LNCAP (cell line): ENCODE measurements at regions not wholly inside any gene's neighbourhood (a gene's known extent, or its start where the extent isn't known, plus 50 kb on each side); places are given as distances from the start of the nearest gene placed in this dataset.

Experiments
- TF ChIP-seq, protein P1 (sequence below): fragments of 450-650 bp; IDR thresholded peaks from 2 replicates; pipeline ENCODE4 v1.5.1; 2017; ENCODE audit warnings: mild to moderate bottlenecking

DNA sequence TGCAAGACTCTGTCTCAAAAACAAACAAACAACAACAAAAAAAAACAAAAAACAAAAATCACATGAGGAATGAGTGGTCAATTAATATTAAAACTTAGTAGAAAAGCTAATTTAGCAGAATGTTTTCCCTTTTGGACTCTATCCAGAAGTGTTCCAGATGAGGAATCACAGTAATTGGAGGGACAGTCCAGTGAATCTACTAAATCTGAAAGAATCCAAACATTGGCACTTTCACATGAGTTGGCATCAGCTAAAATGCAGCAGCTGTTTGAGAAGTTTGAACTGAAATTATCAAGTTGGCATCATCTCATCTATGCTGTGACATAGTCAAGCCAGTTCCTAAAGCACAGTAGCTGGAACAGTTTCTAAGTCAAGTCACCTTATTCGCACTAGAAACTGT is 367.8 kb downstream of the PPP1R3A start:
- TF ChIP-seq, protein P1, sequence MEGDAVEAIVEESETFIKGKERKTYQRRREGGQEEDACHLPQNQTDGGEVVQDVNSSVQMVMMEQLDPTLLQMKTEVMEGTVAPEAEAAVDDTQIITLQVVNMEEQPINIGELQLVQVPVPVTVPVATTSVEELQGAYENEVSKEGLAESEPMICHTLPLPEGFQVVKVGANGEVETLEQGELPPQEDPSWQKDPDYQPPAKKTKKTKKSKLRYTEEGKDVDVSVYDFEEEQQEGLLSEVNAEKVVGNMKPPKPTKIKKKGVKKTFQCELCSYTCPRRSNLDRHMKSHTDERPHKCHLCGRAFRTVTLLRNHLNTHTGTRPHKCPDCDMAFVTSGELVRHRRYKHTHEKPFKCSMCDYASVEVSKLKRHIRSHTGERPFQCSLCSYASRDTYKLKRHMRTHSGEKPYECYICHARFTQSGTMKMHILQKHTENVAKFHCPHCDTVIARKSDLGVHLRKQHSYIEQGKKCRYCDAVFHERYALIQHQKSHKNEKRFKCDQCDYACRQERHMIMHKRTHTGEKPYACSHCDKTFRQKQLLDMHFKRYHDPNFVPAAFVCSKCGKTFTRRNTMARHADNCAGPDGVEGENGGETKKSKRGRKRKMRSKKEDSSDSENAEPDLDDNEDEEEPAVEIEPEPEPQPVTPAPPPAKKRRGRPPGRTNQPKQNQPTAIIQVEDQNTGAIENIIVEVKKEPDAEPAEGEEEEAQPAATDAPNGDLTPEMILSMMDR, result no peak

DNA sequence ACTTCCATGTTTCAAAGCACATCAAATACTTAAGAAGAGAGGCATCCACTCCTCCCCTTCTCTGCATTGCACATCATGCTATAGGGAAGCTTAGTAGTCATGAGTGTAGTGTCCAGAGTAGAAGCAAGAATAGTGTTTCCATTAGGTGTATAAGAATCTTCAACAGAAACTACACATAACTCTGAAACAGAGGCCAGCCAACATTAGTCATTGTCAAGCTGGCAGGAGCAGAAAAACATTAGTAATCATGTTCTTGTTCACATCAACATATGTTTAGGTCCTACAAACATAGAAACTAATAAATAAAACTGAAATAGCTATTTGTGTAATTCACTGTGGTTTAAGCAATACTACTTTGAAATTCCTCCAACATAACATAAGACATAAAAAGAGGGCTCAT is 370.2 kb downstream of the PPP1R3A start:
- TF ChIP-seq, protein P1, result no peak

- TF ChIP-seq, protein P1, result no peak
These were observed 370.7 kb downstream of the PPP1R3A start for GRCh38 chr7:113548137-113548536.

DNA sequence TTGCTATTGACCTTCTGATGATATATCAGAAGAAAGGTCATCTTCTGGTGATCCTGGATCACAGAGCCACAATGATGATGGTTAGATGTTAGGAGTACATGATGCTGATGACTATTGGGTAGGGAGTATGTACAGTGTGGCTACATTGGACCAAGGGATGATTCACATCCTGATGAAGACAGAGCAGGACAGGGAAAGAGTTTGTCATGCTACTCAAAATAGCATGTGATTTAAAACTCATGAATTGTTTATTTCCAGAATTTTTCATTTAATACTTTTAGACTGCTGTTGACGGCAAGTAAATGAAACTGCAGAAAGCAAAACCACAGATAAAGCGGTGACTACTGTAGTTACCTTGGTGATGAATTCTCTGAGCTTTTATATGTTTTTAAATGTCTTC is 397.3 kb downstream of the PPP1R3A start:
- TF ChIP-seq, protein P1, result no peak

- TF ChIP-seq, protein P1, result no peak
These were observed 399.3 kb downstream of the PPP1R3A start for GRCh38 chr7:113519472-113519871.

DNA sequence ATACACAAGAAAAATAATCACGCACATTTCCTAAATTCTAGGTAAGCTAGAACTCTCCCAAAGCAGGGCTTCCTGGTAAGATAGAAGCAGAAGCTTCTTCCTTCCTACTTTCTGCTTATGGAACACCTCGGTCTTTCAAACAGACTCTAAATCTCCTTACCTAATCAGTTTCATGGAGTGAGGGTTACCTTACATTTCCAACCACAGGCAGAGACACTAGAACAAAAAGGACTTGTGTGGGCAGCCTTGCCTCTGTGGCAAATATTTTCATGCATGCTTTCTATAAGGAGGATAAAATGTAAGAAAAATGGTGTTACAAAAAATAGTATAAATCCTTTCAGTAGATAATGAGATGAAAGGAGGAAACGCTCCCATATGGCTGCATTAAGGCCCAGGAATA is 386.3 kb upstream of the SMIM30 start:
- TF ChIP-seq, protein P1, result no peak

DNA sequence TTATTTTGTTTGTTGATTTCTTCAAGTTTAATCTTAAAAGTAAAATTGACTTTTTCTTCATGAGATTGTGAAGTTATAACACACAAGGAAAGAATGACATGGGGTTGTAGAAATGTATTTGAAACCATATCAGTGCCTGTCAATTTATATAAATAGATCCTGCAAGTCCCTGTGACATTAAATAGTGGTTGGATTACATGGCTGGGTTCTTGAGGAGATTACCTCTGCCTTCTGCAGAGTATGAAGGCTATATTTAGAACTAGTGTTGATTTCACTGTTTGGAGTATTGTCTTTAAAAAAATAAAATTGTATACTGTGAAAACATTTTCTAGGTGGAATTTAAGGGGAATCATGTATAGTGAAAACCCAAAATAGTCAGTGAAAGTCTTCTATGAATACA is 385.8 kb upstream of the SMIM30 start:
- TF ChIP-seq, protein P1, result no peak

DNA sequence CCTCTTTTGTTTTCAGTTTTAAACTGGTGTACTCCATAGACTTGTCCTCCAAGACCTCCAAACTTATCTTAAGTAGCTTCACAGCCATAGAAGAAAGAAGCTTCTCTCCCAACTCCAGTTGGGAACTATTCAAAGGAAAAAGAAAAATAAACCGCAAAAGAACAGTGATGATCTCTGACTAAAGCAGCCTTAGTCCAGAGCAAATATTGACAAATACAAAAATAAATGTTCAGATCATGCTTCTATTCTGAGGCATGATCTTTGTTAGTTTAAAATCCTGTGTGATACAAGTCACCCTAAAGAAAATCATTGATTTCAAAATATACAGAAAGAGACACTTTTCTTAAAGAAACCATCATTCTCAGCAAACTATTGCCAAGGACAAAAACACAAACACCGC is 373.0 kb upstream of the SMIM30 start:
- TF ChIP-seq, protein P1, result no peak
